ENCODE measurements at regions not wholly inside any gene's neighbourhood (a gene's known extent, or its start where the extent isn't known, plus 50 kb on each side); places are given as distances from the start of the nearest gene placed in this dataset.

DNA sequence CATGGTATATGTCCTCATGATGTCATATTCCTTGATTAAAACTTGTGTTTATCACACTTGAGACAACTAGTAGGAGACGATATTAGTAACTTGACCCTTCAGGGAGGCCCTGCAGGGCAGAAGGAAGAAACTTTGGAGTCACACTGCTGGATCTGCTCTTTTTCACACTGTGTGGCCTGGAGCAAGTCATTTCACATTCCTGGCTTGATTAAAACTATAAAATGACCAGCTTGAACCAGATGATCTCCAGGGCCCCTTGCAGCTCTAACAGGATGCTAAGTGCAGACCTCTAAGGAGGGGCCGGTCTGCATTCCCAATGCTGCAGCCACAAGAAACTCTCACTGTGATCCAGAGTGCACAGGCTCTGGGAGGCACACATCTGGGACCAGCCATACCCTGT is 146.4 kb upstream of the ZNF366 start:
- Mint-ChIP-seq H3K9me3 (no peaks in the 10 kb centered on the region), H3K4me1 (ENCODE audit: low read depth) (peaks cover 39% of the 10 kb centered on the region), H3K27me3 (ENCODE audit: insufficient read depth) (peaks cover 9% of the 10 kb centered on the region), H3K27ac (no peak overlapping the region), H3K4me3 (no peak overlapping the region), H3K36me3 (ENCODE audit: low read depth) (no peaks in the 10 kb centered on the region)
- DNase-seq, result no peak
- TF ChIP-seq, protein P1, sequence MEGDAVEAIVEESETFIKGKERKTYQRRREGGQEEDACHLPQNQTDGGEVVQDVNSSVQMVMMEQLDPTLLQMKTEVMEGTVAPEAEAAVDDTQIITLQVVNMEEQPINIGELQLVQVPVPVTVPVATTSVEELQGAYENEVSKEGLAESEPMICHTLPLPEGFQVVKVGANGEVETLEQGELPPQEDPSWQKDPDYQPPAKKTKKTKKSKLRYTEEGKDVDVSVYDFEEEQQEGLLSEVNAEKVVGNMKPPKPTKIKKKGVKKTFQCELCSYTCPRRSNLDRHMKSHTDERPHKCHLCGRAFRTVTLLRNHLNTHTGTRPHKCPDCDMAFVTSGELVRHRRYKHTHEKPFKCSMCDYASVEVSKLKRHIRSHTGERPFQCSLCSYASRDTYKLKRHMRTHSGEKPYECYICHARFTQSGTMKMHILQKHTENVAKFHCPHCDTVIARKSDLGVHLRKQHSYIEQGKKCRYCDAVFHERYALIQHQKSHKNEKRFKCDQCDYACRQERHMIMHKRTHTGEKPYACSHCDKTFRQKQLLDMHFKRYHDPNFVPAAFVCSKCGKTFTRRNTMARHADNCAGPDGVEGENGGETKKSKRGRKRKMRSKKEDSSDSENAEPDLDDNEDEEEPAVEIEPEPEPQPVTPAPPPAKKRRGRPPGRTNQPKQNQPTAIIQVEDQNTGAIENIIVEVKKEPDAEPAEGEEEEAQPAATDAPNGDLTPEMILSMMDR (IDR thresholded peaks at IDR 0.05), result no peak

DNA sequence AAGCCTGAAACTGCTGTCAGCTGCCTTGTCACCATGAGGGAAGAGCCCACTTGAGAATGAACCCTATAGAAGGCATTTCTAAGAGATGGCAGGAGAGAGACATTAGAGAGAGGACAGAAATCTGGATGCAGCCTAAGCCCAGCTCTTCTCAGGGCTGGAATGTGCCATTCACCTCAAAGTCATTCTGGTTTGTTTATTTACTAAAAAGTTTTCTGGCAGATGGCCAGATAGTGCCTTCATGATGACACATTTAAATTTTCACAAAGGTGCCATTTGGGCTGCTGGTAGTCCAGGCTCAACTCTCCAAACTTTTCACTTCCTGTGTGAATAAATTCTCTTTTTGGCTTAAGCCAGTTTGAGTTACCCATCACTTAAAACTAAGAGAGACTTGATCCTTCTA is 144.6 kb upstream of the ZNF366 start:
- no peaks in the 10 kb centered on the region for H3K36me3 Mint-ChIP-seq (ENCODE audit: low read depth)
- no peak for DNase-seq
- H3K9me3 Mint-ChIP-seq, result no peaks in the 10 kb centered on the region
- H3K27me3 Mint-ChIP-seq (ENCODE audit: insufficient read depth), result peaks cover 9% of the 10 kb centered on the region
- no peak overlapping the region for H3K4me3 Mint-ChIP-seq
- TF ChIP-seq, protein P1 (IDR thresholded peaks at IDR 0.05), result no peak
- H3K27ac Mint-ChIP-seq, result no peak overlapping the region
- peaks cover 42% of the 10 kb centered on the region for H3K4me1 Mint-ChIP-seq (ENCODE audit: low read depth)

DNA sequence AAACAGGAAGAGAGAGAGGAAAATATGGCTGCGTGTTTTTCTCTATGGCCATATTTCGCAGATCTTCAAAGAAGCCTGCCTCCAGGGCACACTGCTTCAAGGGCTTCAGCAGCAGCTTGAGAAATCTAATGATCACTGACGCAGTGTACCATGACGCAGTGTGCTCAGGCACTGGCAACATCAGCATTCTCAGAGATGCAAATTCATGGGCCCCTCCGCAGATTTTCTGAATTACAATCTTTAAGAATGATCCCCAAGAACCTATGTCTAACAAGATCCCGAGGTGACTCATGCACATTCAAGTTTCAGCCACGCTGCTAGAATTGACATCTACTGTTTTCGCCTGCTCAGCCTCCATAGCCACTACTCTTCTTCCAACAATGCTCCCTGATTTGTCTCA is 143.9 kb upstream of the ZNF366 start:
- DNase-seq, result no peak
- Mint-ChIP-seq H3K4me1 (ENCODE audit: low read depth) (peaks cover 42% of the 10 kb centered on the region), H3K9me3 (no peaks in the 10 kb centered on the region), H3K4me3 (no peak overlapping the region), H3K36me3 (ENCODE audit: low read depth) (no peaks in the 10 kb centered on the region), H3K27me3 (ENCODE audit: insufficient read depth) (peaks cover 9% of the 10 kb centered on the region), H3K27ac (no peak overlapping the region)
- TF ChIP-seq, protein P1 (IDR thresholded peaks at IDR 0.05), result no peak

DNA sequence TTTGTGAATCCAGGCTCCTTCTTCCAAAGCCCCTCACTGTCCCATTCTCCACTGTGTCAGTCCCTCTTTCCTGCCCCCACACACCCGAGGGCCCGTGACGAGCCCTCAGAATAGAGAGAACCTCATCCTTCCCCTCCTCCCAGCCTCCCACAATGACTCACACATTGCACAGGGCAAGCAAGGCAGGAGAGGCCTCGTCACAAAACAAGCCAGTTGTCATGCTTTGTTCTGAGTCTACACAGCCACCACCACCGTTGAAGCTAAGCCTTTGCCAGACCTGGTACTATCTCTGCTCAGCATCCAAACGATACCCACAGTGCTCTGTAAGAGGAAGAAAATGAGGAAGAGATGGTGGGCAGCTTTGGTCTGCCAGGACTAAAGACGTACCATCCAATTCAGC is 142.2 kb upstream of the ZNF366 start:
- DNase-seq, result no peak
- peaks cover 42% of the 10 kb centered on the region for H3K4me1 Mint-ChIP-seq (ENCODE audit: low read depth)
- no peaks in the 10 kb centered on the region for H3K9me3 Mint-ChIP-seq
- TF ChIP-seq, protein P1 (IDR thresholded peaks at IDR 0.05), result no peak
- peaks cover 9% of the 10 kb centered on the region for H3K27me3 Mint-ChIP-seq (ENCODE audit: insufficient read depth)
- H3K4me3 Mint-ChIP-seq, result peak overlapping the region; percentile 3; the same call in 1 of the 2 replicates
- H3K27ac Mint-ChIP-seq, result no peak overlapping the region; the same call in 1 of the 2 replicates
- H3K36me3 Mint-ChIP-seq (ENCODE audit: low read depth), result no peaks in the 10 kb centered on the region

DNA sequence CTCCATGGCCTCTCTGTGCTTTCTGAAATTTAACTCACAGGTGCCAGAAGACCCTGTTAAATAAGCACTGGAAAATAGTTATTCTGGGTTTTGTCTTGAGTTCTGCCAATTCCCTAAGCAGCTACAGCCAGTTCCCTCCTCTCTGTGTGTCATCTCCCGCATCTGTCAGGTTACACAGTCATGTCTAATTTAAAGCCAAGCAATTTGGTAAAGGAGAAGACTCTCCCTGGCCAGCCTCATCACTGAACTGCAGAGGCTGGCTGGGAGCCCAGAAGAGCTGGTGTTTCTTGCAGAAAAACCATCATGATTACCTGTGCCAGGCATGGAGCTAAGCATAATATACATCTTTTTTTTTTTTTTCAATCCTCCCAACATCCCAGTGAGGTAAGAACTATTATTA is 141.3 kb upstream of the ZNF366 start:
- no peak for DNase-seq
- Mint-ChIP-seq H3K36me3 (ENCODE audit: low read depth) (no peaks in the 10 kb centered on the region), H3K4me1 (ENCODE audit: low read depth) (peaks cover 35% of the 10 kb centered on the region), H3K4me3 (no peak overlapping the region), H3K9me3 (no peaks in the 10 kb centered on the region), H3K27me3 (ENCODE audit: insufficient read depth) (peaks cover 4% of the 10 kb centered on the region), H3K27ac (no peak overlapping the region)
- TF ChIP-seq, protein P1 (IDR thresholded peaks at IDR 0.05), result no peak

DNA sequence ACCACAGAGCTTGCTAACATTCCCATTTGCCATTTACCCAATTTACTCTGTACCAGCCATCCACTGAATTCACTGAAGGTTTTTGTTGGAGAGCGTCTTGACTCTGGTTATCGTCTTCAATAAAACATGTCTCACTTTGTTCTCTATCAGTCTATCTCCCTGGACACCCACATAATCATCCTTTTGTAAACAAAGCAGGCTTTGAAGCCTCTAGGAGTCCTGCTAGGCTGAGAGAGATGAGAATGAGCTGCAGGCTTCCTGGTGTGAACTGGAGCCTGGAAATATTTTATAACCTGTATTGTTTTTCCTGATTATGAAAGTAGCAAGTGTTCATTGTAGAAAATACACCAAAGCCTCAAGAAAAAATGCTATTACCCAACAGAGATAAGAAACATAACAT is 140.6 kb upstream of the ZNF366 start:
- Mint-ChIP-seq H3K9me3 (no peaks in the 10 kb centered on the region), H3K36me3 (ENCODE audit: low read depth) (no peaks in the 10 kb centered on the region), H3K4me3 (no peak overlapping the region), H3K27me3 (ENCODE audit: insufficient read depth) (peaks cover 4% of the 10 kb centered on the region), H3K4me1 (ENCODE audit: low read depth) (peaks cover 31% of the 10 kb centered on the region), H3K27ac (no peak overlapping the region)
- TF ChIP-seq, protein P1 (IDR thresholded peaks at IDR 0.05), result no peak
- no peak for DNase-seq
